B cell (primary cell): ENCODE measurements at regions not wholly inside any gene's neighbourhood (a gene's known extent, or its start where the extent isn't known, plus 50 kb on each side); places are given as distances from the start of the nearest gene placed in this dataset.

Source experiments
- ATAC-seq: fragments of 200-7000 bp; cut with Tn5 transposase; one replicate; pipeline ENCODE4 v1.10.0; 2021; ENCODE audit warnings: low read depth, mild to moderate bottlenecking, moderate number of reproducible peaks, moderate library complexity
- CTCF ChIA-PET: fragments of 350-600 bp; sonication (Branson Sonifier 250); formaldehyde crosslinking; loops from one replicate; lab custom pipeline; 2021; ENCODE audit warnings: antibody characterized with exemption, inconsistent platforms; lab: Charles Lee
- POLR2A ChIA-PET: fragments of 350-600 bp; sonication (Branson Sonifier 250); formaldehyde crosslinking; loops from one replicate; lab custom pipeline; 2021; ENCODE audit warnings: antibody characterized with exemption; lab: Charles Lee
- DNase-seq: peaks from one replicate; pipeline ENCODE4 v3.0.0; 2013
- H2AFZ ChIP-seq: 2 replicates; pipeline ENCODE4 v1.6.1; 2012; ENCODE audit warnings: mild to moderate bottlenecking, low read depth, low read length; ENCODE audit not compliant: insufficient read depth, poor library complexity, severe bottlenecking
- H3K27ac ChIP-seq, 2 donors: 1 replicate in 1 of 2; 2 replicates in 1 of 2; pipeline ENCODE4 v1.5.1; 2012 to 2013; ENCODE audit warnings: low read length in 2 of 2, mild to moderate bottlenecking in 2 of 2, moderate library complexity in 1 of 2
- H3K27me3 ChIP-seq, 4 experiments: fragments of 200-600 bp in 1 of 4; sonication (generic) in 1 of 4; replicated peaks in 1 of 4; 1 replicate in 2 of 4; 2 replicates in 2 of 4; pipeline versions ENCODE4 v1.6.1 to v1.7.0; 2013 to 2016; ENCODE audit warnings: low read length in 3 of 4, mild to moderate bottlenecking in 2 of 4, mixed read lengths in 1 of 4, moderate library complexity in 1 of 4; ENCODE audit not compliant: insufficient read depth in 4 of 4, control insufficient read depth in 3 of 4; ENCODE audit errors: control extremely low read depth in 1 of 4
- H3K36me3 ChIP-seq, 2 experiments: replicated peaks in 1 of 2; 1 replicate in 1 of 2; 2 replicates in 1 of 2; pipeline versions ENCODE4 v1.6.1 to v1.7.1; 2013; ENCODE audit warnings: low read length in 1 of 2; ENCODE audit not compliant: insufficient read depth in 2 of 2, control insufficient read depth in 1 of 2; ENCODE audit errors: control extremely low read depth in 1 of 2, extremely low read depth in 1 of 2
- H3K4me1 ChIP-seq, 2 donors: fragments of 200-600 bp in 1 of 2; sonication (generic) in 1 of 2; 1 replicate in 1 of 2; 2 replicates in 1 of 2; pipeline versions ENCODE4 v1.5.1 to v1.6.1; 2013 to 2017; ENCODE audit warnings: low read length in 2 of 2; ENCODE audit not compliant: control insufficient read depth in 2 of 2, insufficient read depth in 2 of 2
- H3K4me2 ChIP-seq: replicated peaks from 2 replicates; pipeline ENCODE3; 2012; ENCODE audit warnings: mild to moderate bottlenecking, low read depth, low read length; ENCODE audit not compliant: poor library complexity, severe bottlenecking
- H3K4me3 ChIP-seq, 5 experiments: fragments of 200-600 bp in 1 of 5; sonication (generic) in 1 of 5; 1 replicate in 3 of 5; 2 replicates in 2 of 5; pipeline versions ENCODE4 v1.5.1 to v1.7.0; 2011 to 2016; ENCODE audit warnings: low read length in 4 of 5, mild to moderate bottlenecking in 4 of 5, low read depth in 2 of 5, control low read depth in 1 of 5, moderate library complexity in 1 of 5; ENCODE audit not compliant: insufficient read depth in 1 of 5; ENCODE audit errors: control extremely low read depth in 1 of 5, extremely low read depth in 1 of 5
- H3K79me2 ChIP-seq: fragments of 200-600 bp; sonication (generic); one replicate; pipeline ENCODE4 v1.6.0; 2016; ENCODE audit warnings: low read length; ENCODE audit not compliant: control insufficient read depth, insufficient read depth
- H3K9ac ChIP-seq: fragments of 200-600 bp; sonication (generic); 2 replicates; pipeline ENCODE4 v1.6.1; 2017; ENCODE audit warnings: mild to moderate bottlenecking, low read length, moderate library complexity
- H3K9me3 ChIP-seq, 3 donors: one replicate each; pipeline versions ENCODE4 v1.6.1 to v1.7.1; 2013; ENCODE audit warnings: low read length in 2 of 3; ENCODE audit not compliant: control insufficient read depth in 2 of 3, insufficient read depth in 1 of 3; ENCODE audit errors: control extremely low read depth in 1 of 3
- H4K20me1 ChIP-seq: 2 replicates; pipeline ENCODE4 v1.6.0; 2012; ENCODE audit warnings: mild to moderate bottlenecking, low read length; ENCODE audit not compliant: insufficient read depth, control insufficient read depth, poor library complexity, severe bottlenecking
- H3K27ac Mint-ChIP-seq: one replicate; pipeline ENCODE4 v1.8.0; 2021; ENCODE audit warnings: mixed read lengths
- H3K27me3 Mint-ChIP-seq: one replicate; pipeline ENCODE4 v1.8.0; 2021; ENCODE audit warnings: mixed read lengths
- H3K4me1 Mint-ChIP-seq: one replicate; pipeline ENCODE4 v1.8.0; 2021; ENCODE audit warnings: mixed read lengths
- H3K4me3 Mint-ChIP-seq: one replicate; pipeline ENCODE4 v1.8.0; 2021; ENCODE audit warnings: mixed read lengths
- H3K9me3 Mint-ChIP-seq: one replicate; pipeline ENCODE4 v1.8.0; 2022; ENCODE audit warnings: mixed read lengths; ENCODE audit not compliant: insufficient read depth
- CTCF ChIP-seq: fragments of 200-600 bp; IDR thresholded peaks from one replicate; pipeline ENCODE4 v1.8.0; 2022; ENCODE audit warnings: antibody characterized with exemption, mild to moderate bottlenecking
- EZH2 ChIP-seq: IDR thresholded peaks from 2 replicates; pipeline ENCODE4 v1.6.1; 2012; ENCODE audit warnings: borderline replicate concordance, low read depth, mild to moderate bottlenecking, moderate library complexity, low read length; ENCODE audit not compliant: insufficient read depth, poor library complexity, severe bottlenecking
- WGBS: methylation state at CpG from one replicate; pipeline ENCODE4 v1.1.5; 2013; ENCODE audit warnings: missing lambda C conversion rate; ENCODE audit not compliant: insufficient coverage; 5-methylcytosine and 5-hydroxymethylcytosine counted together
- intact Hi-C: fragments of 100-400 bp; cut with micrococcal nuclease; formaldehyde crosslinking; loops from one replicate; pipeline ENCODE4 v1.10.0; 2022

GRCh38 chr19:14325863-14326262 is 55.4 kb upstream of the ADGRE5 start:
- Histone ChIP-seq H4K20me1 (no peaks in the 10 kb centered on the region), H3K9me3 (no peaks in the 10 kb centered on the region), H3K9ac (no peak overlapping the region), H3K27me3 (no peaks in the 10 kb centered on the region), H2AFZ (no peak overlapping the region), H3K4me3 (no peak overlapping the region), H3K36me3 (no peaks in the 10 kb centered on the region), H3K4me2 (no peak overlapping the region), H3K27ac (no peak overlapping the region), H3K4me1 (no peaks in the 10 kb centered on the region), H3K79me2 (no peaks in the 10 kb centered on the region)
- intact Hi-C loops = no loop called here
- CTCF ChIA-PET = no interaction called here
- peaks cover 6% of the 10 kb centered on the region for H3K27me3 Mint-ChIP-seq
- H3K4me3 Mint-ChIP-seq = no peak overlapping the region
- no peaks in the 10 kb centered on the region for H3K9me3 Mint-ChIP-seq
- no peak overlapping the region for H3K27ac Mint-ChIP-seq
- H3K4me1 Mint-ChIP-seq = no peaks in the 10 kb centered on the region
- DNase-seq (no peak), ATAC-seq (no peak)
- POLR2A ChIA-PET = no interaction called here
- TF ChIP-seq CTCF (no peak), EZH2 (no peak)
- WGBS = 100% methylated on average over 1 of the region's 1 CpG

GRCh38 chr19:14325134-14325533 is 56.1 kb upstream of the ADGRE5 start:
- WGBS = 90% methylated on average over 2 of the region's 3 CpGs
- POLR2A ChIA-PET = no interaction called here
- intact Hi-C loops = no loop called here
- Histone ChIP-seq H3K4me2 (no peak overlapping the region), H3K27me3 (no peaks in the 10 kb centered on the region), H3K79me2 (no peaks in the 10 kb centered on the region), H3K9me3 (no peaks in the 10 kb centered on the region), H3K9ac (no peak overlapping the region), H3K36me3 (no peaks in the 10 kb centered on the region), H2AFZ (no peak overlapping the region), H3K4me3 (no peak overlapping the region), H3K27ac (no peak overlapping the region), H3K4me1 (no peaks in the 10 kb centered on the region), H4K20me1 (no peaks in the 10 kb centered on the region)
- CTCF ChIA-PET = no interaction called here
- Mint-ChIP-seq H3K27ac (no peak overlapping the region), H3K4me3 (no peak overlapping the region), H3K27me3 (peaks cover 6% of the 10 kb centered on the region), H3K9me3 (no peaks in the 10 kb centered on the region), H3K4me1 (no peaks in the 10 kb centered on the region)
- DNase-seq (no peak), ATAC-seq (no peak)
- TF ChIP-seq EZH2 (no peak), CTCF (no peak)
